WTC11 (cell line): ENCODE measurements at regions not wholly inside any gene's neighbourhood (a gene's known extent, or its start where the extent isn't known, plus 50 kb on each side); places are given as distances from the start of the nearest gene placed in this dataset.

Experiments
- ATF6 ChIP-seq: sonication (generic); formaldehyde crosslinking; IDR thresholded peaks from 2 replicates; pipeline ENCODE4 v1.8.1; 2023; ENCODE audit warnings: mild to moderate bottlenecking, missing genetic modification reagents
- CBFB ChIP-seq: sonication (generic); formaldehyde crosslinking; IDR thresholded peaks from 2 replicates; pipeline ENCODE4 v1.8.1; 2022; ENCODE audit warnings: mild to moderate bottlenecking, low read depth, missing genetic modification reagents
- CTCF ChIP-seq: fragments of 200-600 bp; IDR thresholded peaks from 2 replicates; pipeline ENCODE4 v1.8.0; 2022; ENCODE audit warnings: antibody characterized with exemption
- E2F4 ChIP-seq: sonication (generic); formaldehyde crosslinking; IDR thresholded peaks from 2 replicates; pipeline ENCODE4 v1.8.1; 2022; ENCODE audit warnings: low read depth, mild to moderate bottlenecking, moderate library complexity, missing genetic modification reagents, borderline replicate concordance
- ETV6 ChIP-seq: sonication (generic); formaldehyde crosslinking; IDR thresholded peaks from 2 replicates; pipeline ENCODE4 v1.8.1; 2022; ENCODE audit warnings: mild to moderate bottlenecking, missing genetic modification reagents
- MAX ChIP-seq: sonication (generic); formaldehyde crosslinking; IDR thresholded peaks from 2 replicates; pipeline ENCODE4 v1.8.0; 2022; ENCODE audit warnings: mild to moderate bottlenecking, missing genetic modification reagents
- NR3C1 ChIP-seq: sonication (generic); formaldehyde crosslinking; conservative IDR thresholded peaks from 2 replicates; pipeline ENCODE4 v1.8.1; 2023; ENCODE audit warnings: low read depth, mild to moderate bottlenecking, missing genetic modification reagents
- SP1 ChIP-seq: sonication (generic); formaldehyde crosslinking; conservative IDR thresholded peaks from 2 replicates; pipeline ENCODE4 v1.8.1; 2022; ENCODE audit warnings: missing genetic modification reagents
- TEAD4 ChIP-seq: sonication (generic); formaldehyde crosslinking; IDR thresholded peaks from 2 replicates; pipeline ENCODE4 v1.8.0; 2022; ENCODE audit warnings: mild to moderate bottlenecking, missing genetic modification reagents
- USF2 ChIP-seq: sonication (generic); formaldehyde crosslinking; IDR thresholded peaks from 2 replicates; pipeline ENCODE4 v1.8.1; 2023; ENCODE audit warnings: mild to moderate bottlenecking, missing genetic modification reagents, moderate library complexity
- ZNF317 ChIP-seq: sonication (generic); formaldehyde crosslinking; IDR thresholded peaks from 2 replicates; pipeline ENCODE4 v1.8.1; 2023; ENCODE audit warnings: low read depth, mild to moderate bottlenecking, moderate library complexity, missing genetic modification reagents, borderline replicate concordance
- ZNF396 ChIP-seq: fragments of 250-450 bp; sonication (Bioruptor Pico); IDR thresholded peaks from 2 replicates; pipeline ENCODE4 v1.8.0; 2021; ENCODE audit warnings: mild to moderate bottlenecking, moderate library complexity, borderline replicate concordance

GRCh38 chr5:28543473-28544098 lies 1505.2 kb upstream of the CDH9 start:
- TF ChIP-seq CTCF (no peak), CBFB (CRISPR knock-in tag) (no peak), TEAD4 (no peak), ETV6 (CRISPR knock-in tag) (no peak), ATF6 (CRISPR knock-in tag) (no peak), ZNF396 (CRISPR knock-in tag) (no peak), MAX (CRISPR knock-in tag) (no peak), SP1 (CRISPR knock-in tag) (no peak), NR3C1 (CRISPR knock-in tag) (no peak), USF2 (no peak), E2F4 (CRISPR knock-in tag) (no peak), ZNF317 (no peak)
